Panc1 (cell line): ENCODE measurements at regions not wholly inside any gene's neighbourhood (a gene's known extent, or its start where the extent isn't known, plus 50 kb on each side); places are given as distances from the start of the nearest gene placed in this dataset.

Experiments
- ATAC-seq: fragments of 200-7000 bp; cut with Tn5 transposase; 2 replicates; pipeline ENCODE4 v1.9.1; 2020; ENCODE audit warnings: mild to moderate bottlenecking, moderate library complexity
- BruUV-seq: library from RNA; stranded (reverse); fragments of 400-500 nt; replicated peaks from 2 replicates; lab custom pipeline; 2021; lab: Mats Ljungman, UMichigan
- CTCF ChIA-PET: fragments of 300-600 bp; sonication (Branson Sonifier 250); formaldehyde crosslinking; loops from one replicate; lab custom pipeline; 2022; ENCODE audit warnings: antibody characterized with exemption; lab: Charles Lee
- POLR2A ChIA-PET: fragments of 300-600 bp; sonication (Branson Sonifier 250); formaldehyde crosslinking; loops from one replicate; lab custom pipeline; 2022; ENCODE audit warnings: antibody characterized with exemption; lab: Charles Lee
- DNase-seq: peaks from one replicate; pipeline ENCODE4 v3.0.0-alpha.2; 2010; ENCODE audit warnings: low read depth, low spot score
- H3K27ac ChIP-seq: 2 replicates; pipeline ENCODE4 v1.5.1; 2011; ENCODE audit warnings: mild to moderate bottlenecking, low read length, inconsistent platforms
- H3K27me3 ChIP-seq: fragments of 200-500 bp; sonication (Bioruptor generic); 2 replicates; pipeline ENCODE4 v1.6.0; 2014; ENCODE audit warnings: low read length, inconsistent platforms; ENCODE audit not compliant: control insufficient read depth, insufficient read depth
- H3K36me3 ChIP-seq: fragments of 200-500 bp; sonication (Bioruptor generic); 2 replicates; pipeline ENCODE4 v1.5.1; 2014; ENCODE audit warnings: inconsistent platforms, mild to moderate bottlenecking, low read length, moderate library complexity; ENCODE audit not compliant: control insufficient read depth, insufficient read depth
- H3K4me1 ChIP-seq: 2 replicates; pipeline ENCODE4 v1.5.1; 2011; ENCODE audit warnings: inconsistent platforms, mild to moderate bottlenecking, low read length, moderate library complexity; ENCODE audit not compliant: control insufficient read depth, insufficient read depth
- H3K4me3 ChIP-seq, 2 experiments: 2 replicates each; pipeline ENCODE4 v1.5.1; 2011 to 2012; ENCODE audit warnings: low read depth in 2 of 2, low read length in 2 of 2, mild to moderate bottlenecking in 2 of 2, inconsistent platforms in 1 of 2, moderate library complexity in 1 of 2
- H3K9me3 ChIP-seq: fragments of 200-500 bp; sonication (Bioruptor generic); 2 replicates; pipeline ENCODE4 v1.5.1; 2014; ENCODE audit warnings: low read depth, mild to moderate bottlenecking, inconsistent platforms, low read length, moderate library complexity; ENCODE audit not compliant: control insufficient read depth, insufficient read depth
- CTCF ChIP-seq: fragments of 450-650 bp; IDR thresholded peaks from 2 replicates; pipeline ENCODE4 v1.5.1; 2017; ENCODE audit warnings: mild to moderate bottlenecking
- POLR2AphosphoS5 ChIP-seq: IDR thresholded peaks from 2 replicates; pipeline ENCODE4 v1.6.1; 2012; ENCODE audit warnings: mild to moderate bottlenecking, low read depth, low read length, moderate library complexity
- REST ChIP-seq, 2 experiments: IDR thresholded peaks; 2 replicates each; pipeline ENCODE4 v1.6.1; 2011 to 2012; ENCODE audit warnings: low read depth in 2 of 2, control low read depth in 1 of 2, low read length in 1 of 2, mild to moderate bottlenecking in 1 of 2, moderate library complexity in 1 of 2; ENCODE audit not compliant: insufficient read depth in 1 of 2
- SIN3A ChIP-seq: IDR thresholded peaks from 2 replicates; pipeline ENCODE4 v1.6.1; 2012; ENCODE audit warnings: low read depth, mild to moderate bottlenecking, low read length, moderate library complexity, borderline replicate concordance; ENCODE audit not compliant: insufficient read depth
- TCF7L2 ChIP-seq: IDR thresholded peaks from 2 replicates; pipeline ENCODE4 v1.6.1; 2011; ENCODE audit warnings: mild to moderate bottlenecking, low read depth, low read length, inconsistent platforms
- in situ Hi-C: cut with HindIII; loops from 2 replicates; pipeline ENCODE4 v1.10.0; 2016; ENCODE audit warnings: low sequenced_read_pairs, low pct_unique_long_range_greater_than_20kb
- intact Hi-C: fragments of 100-400 bp; cut with micrococcal nuclease; formaldehyde crosslinking; loops from one replicate; pipeline ENCODE4 v1.10.0; 2022; ENCODE audit not compliant: unreplicated experiment

GRCh38 chr13:78065141-78065540 lies 146.5 kb upstream of the EDNRB start:
- TF ChIP-seq TCF7L2, result no peak
- TF ChIP-seq REST (IDR thresholded peaks at IDR 0.05; ENCODE audit: insufficient read depth in 1 of 2, low read depth in 2 of 2, low read length in 1 of 2), result no peak
- no peak for ATAC-seq
- BruUV-seq, result no TSS peak

DNA sequence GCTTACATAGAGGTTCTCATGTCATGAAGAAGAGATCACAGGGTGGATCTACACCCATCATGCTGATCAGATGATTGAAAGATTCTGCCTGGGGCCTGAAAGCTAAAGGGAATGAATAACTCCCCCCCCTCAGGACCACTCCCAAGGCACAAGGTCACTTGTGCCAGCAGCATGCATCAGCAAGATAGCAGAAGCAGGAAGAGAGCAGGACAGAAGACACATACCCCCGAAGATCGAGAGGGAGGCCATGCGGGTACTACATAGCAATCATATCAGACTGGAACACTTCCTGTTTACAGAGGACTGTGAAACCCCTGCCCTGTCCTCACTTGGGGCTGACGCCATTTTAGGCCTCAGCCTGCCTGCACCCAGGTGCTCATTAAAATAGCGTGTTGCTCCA lies 143.2 kb upstream of the EDNRB start:
- in situ Hi-C loops, result no loop called here
- ChIA-PET POLR2A (no interaction called here), CTCF (no interaction called here)
- TF ChIP-seq CTCF (no peak), POLR2AphosphoS5 (no peak), TCF7L2 (no peak), REST (IDR thresholded peaks at IDR 0.05; ENCODE audit: insufficient read depth in 1 of 2, low read depth in 2 of 2, low read length in 1 of 2) (no peak), SIN3A (no peak)
- no peak for DNase-seq
- Histone ChIP-seq H3K9me3 (no peaks in the 10 kb centered on the region), H3K36me3 (no peaks in the 10 kb centered on the region), H3K4me1 (no peaks in the 10 kb centered on the region), H3K27ac (no peak overlapping the region), H3K27me3 (no peaks in the 10 kb centered on the region), H3K4me3 (no peak overlapping the region)
- intact Hi-C loops, result no loop called here
- ATAC-seq, result no peak
- no TSS peak for BruUV-seq

More at GRCh38 chr13:78065141-78065540, 146.5 kb upstream of the EDNRB start:
- Histone ChIP-seq H3K36me3 (no peaks in the 10 kb centered on the region), H3K4me3 (no peak overlapping the region), H3K9me3 (no peaks in the 10 kb centered on the region), H3K27ac (no peak overlapping the region), H3K4me1 (no peaks in the 10 kb centered on the region), H3K27me3 (no peaks in the 10 kb centered on the region)
- intact Hi-C loops (no loop called here), in situ Hi-C loops (no loop called here)
- CTCF ChIA-PET, result no interaction called here
- DNase-seq, result no peak
- POLR2A ChIA-PET, result no interaction called here
